ENCODE measurements at regions not wholly inside any gene's neighbourhood (a gene's known extent, or its start where the extent isn't known, plus 50 kb on each side); places are given as distances from the start of the nearest gene placed in this dataset.
"Not testable (repeated sequence)": the region's sequence is repeated elsewhere in the genome, so short reads cannot be mapped to it uniquely, and the experiment has no call there.

GRCh38 chr2:167792126-167792525 lies 455.3 kb downstream of the STK39 start:
- no peak for DNase-seq (ENCODE audit: low spot score)

DNA sequence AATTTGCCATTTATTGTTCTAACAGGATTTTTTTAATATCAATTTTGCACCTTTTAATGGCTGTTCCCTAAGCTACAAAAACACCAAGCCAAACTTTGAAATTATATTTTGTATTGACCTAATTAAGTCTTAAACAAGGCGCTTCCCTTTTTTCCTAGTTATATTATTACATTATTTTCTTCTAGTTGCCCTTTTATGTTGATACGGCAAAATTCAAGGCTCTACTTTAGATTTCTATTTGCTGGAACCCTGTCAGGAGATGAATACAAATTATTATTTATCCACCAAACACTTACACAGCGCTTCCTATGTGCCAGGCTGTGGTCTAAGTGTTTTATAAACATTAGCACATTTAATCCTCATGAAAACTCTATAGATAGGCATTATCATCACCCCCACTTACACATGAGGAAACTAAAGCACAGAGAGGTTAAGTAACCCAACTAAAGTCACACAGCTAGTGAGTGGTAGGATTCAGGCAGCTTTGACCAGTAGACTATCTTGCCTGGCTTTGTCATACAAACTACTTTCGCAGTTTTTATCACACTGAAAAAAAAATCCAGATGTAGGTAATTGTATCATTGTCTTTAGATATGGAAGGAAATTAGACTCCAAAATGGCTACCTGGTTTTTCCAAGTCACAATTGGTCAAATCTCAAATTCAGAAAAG lies 456.5 kb downstream of the STK39 start:
- no peak for DNase-seq (ENCODE audit: low spot score)

DNA sequence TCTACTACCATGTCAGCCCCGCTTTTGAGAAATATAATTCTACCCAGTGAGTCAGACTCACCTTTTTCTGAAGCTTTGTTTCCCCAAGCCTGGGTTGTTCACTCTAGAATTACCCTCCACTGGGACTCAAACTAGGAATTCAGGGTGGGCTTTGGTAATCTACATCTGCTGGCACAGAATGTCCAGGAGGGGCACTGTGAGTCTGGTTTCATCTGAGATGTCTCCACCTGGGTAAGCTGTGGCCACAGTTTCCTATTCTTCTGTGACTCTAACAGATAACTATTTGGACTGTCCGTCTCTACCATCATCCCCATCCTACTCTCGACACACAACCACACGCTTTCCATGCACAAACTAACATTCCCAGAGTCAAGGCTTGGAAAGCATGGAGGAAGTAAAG lies 457.2 kb downstream of the STK39 start:
- DNase-seq (ENCODE audit: low spot score), result no peak

DNA sequence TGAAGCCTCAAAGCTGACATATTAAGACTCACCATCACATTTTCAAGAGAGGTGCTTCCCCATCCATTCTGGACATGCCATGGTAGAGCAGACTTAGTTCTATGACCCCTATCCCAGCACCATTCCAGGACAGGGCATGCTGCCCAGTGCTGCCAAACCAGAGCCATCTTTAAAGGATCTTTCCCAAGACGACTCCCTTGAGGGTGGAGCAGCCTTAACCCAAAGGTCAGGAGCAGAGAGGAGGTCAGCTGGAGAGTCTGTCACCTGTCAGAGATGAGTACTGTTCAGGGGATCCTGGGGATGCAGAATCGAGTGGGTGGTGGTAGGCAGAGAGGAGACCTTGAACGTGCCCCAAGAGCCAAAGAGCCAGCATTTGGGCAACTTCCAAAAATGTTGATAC lies 459.8 kb downstream of the STK39 start:
- no peak for DNase-seq (ENCODE audit: low spot score)

- DNase-seq (ENCODE audit: low spot score), result no peak
Measured at GRCh38 chr2:167787021-167787420, 460.4 kb downstream of the STK39 start.

GRCh38 chr2:167785606-167786216 lies 461.7 kb downstream of the STK39 start:
- no peak for DNase-seq (ENCODE audit: low spot score)

- DNase-seq (ENCODE audit: low spot score), result no peak
Measured at GRCh38 chr2:167784084-167784425, 463.3 kb downstream of the STK39 start.

GRCh38 chr2:167783261-167784083 lies 463.9 kb downstream of the STK39 start:
- DNase-seq (ENCODE audit: low spot score), result no peak

DNA sequence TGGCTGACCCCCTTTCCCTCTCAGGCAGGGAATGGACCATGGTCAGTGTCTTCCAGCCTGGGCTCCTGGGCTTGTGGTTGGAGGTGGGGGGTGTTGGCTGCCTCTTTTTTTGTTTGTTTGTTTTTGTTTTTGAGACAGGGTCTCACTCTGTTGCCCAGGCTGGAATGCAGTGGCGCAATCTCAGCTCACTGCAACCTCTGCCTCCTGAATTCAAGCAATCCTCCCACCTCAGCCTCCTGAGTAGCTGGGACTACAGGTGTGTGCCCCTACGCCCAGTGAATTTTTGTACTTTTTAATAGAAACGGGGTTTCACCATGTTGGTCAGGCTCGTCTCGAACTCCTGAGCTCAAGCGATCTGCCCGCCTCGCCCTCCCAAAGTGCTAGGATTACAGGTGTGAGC lies 465.8 kb downstream of the STK39 start:
- not testable (repeated sequence) for DNase-seq (ENCODE audit: low spot score)

DNA sequence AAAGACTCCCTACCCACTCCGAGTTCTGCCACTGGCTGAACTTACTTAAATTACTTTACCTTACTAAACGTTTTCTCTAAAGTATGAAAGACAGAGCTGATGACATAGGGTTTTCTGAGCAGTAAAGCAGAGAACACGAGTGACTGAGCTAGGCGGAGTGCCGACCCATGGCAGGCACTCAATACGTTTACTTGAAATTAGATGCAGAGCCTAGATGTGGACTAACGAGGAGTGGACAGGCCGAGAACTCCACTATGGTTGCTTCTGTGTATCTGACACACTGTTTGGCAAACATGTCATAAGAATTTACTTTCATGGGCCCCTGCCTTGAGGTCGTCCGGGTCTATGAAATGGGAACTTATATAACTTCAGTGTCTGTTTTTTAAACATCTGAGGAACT lies 471.0 kb downstream of the STK39 start:
- no peak for DNase-seq (ENCODE audit: low spot score)

GRCh38 chr2:167771628-167772027 lies 475.8 kb downstream of the STK39 start:
- no peak for DNase-seq (ENCODE audit: low spot score)

DNA sequence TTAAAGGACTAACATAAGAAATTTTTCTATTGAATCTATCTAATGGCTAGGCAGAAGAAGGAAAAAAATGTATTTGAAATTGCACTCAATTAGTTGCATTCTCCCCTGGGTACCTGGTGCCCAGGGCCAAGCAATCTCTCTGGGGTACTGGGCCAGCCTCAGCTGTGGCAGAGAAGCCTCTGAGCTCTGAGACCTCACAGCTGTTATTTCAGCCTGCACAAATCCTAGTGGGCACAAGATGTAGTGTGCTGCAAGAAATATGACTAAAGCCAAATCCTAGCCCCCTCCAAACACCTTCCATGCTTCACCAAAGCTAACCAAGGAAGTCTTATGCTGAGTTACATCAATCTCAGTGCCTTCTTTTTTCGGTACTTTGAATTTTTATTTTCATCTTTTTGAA lies 478.4 kb downstream of the STK39 start:
- no peak for DNase-seq (ENCODE audit: low spot score)

- DNase-seq (ENCODE audit: low spot score), result no peak
Measured at GRCh38 chr2:167767830-167768229, 479.6 kb downstream of the STK39 start.

DNA sequence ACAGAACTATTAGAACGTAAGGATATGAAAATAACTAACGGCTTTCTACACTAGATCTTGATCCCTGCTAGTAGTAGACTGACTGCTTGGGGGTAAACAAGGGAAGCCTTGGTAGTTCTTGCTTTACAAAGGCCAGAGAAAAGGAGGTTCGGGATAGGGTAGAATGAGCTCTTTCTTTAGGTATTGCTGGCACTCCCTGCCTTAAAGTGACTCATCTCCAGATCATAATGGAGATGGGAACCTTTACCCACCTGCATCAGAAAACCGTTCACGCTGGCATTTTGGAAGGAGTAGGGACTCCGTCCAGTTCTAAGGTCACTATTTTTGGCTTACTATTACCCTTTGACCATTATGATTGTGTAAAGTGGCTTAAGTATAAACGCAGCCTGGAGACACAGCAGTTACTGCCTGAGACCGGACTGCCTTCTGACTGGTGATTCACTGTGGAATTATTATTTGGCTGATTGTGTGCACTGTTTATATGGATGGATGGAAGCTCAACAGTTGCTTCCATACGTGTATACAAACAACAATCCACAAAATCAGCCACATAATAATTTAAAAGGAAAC lies 482.5 kb downstream of the STK39 start:
- DNase-seq (ENCODE audit: low spot score), result no peak

DNA sequence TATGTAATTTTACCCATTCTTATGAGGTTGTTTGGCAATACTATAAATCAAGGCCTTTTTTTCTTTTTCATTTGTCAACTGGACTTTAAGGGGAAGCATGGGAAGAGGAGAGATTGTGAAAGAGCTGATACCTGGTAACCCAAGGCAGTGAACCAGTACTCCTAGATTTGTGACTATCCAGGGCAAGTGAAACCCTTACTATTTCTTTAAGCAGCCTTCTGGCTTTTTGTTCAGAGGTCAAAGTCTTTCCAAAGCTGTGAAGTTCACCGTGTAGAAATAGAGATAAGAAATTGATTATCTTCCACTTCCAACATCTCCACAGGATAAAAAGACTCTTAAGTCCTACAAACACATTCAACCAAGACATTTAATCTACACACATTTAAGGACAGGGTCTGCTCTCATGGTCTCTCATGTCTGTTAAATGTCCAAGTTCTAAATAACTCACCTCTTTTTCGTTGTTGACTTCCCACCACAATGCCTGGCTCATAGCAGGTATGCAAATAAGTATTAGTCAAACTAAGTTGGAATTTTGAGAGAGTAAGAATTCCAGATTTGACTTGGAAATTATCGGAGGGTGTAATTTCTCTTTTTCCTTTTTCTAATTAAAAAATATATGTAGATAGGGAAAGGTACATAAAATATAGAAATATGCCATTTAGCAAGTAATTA lies 485.8 kb downstream of the STK39 start:
- no peak for DNase-seq (ENCODE audit: low spot score)

DNA sequence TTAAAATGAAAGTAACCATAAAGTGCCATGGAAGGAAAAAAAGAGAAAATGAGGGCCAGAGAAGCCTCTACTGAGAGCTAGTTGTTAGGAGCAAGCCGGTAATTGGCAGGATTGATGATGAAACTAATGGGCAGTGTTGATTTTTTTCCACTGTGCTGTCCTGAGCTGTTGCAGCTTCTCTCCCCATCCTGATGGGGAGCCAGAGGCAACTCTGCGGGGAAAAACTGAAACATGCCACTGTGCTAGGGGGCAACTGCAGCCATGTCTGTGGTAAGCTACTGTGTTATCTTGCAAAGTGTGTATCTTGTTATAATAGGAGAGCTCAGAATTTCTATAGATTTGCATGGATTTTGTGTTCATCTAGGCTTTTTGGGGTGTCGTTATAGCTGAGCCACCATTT lies 487.9 kb downstream of the STK39 start:
- DNase-seq (ENCODE audit: low spot score), result no peak

DNA sequence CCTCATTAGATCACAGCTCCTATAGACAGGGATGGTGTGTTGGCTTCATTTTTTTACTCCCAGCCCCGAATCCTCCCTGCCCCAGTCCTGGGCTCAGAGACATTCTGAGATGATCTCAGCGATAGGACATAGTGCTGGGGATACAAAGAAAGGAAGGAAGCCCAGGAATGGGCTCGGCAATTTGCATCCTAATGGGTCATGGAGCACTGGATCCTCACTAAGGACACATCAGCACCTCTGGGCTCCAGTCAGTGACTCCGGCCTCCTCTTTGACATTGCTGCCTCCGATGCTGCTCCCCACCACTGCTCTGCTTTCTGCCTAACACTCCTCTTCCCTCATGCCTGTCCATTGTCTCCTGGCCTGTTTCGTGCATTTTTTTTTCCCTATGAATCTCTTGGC lies 489.1 kb downstream of the STK39 start:
- no peak for DNase-seq (ENCODE audit: low spot score)

GRCh38 chr2:167756446-167756845 lies 490.9 kb downstream of the STK39 start:
- DNase-seq (ENCODE audit: low spot score), result no peak

DNA sequence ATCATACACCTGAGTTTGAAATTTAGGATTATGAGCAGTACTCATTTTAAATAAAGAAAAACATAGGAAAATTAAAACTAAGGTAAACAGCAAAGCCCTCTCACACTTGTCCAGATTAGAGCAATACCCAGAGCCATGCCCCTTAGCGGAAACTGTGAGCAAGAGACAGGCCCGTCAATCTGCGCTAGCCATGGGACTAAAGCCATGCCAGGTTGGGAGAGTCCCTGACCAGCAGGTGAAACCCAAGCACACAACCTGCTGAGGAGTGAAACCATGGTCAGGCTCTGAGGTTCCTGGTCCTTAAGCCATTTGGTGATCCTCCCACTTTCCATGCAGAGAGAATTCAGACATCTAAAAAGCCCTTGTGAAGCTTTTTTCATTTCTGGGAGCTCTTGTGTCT lies 494.3 kb downstream of the STK39 start:
- no peak for DNase-seq (ENCODE audit: low spot score)

DNA sequence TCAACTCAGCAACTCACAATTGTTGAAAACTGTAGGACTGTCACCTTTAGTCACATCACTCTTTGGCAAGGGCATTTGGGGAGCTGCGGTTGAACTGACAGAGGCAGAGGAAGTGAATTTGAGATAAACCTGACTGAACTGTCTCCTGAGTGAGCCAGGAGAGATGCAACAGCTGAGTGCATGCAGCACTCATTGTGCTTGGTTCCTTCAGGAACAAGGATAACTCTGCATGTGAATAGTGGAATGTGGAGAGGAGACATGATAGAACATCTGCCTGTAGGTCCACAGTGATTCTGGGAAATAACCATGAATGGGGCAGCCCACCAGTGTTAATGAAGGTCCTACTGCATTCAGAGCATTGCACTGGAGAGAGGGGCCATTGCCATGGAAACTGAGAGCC lies 494.7 kb downstream of the STK39 start:
- no peak for DNase-seq (ENCODE audit: low spot score)

DNA sequence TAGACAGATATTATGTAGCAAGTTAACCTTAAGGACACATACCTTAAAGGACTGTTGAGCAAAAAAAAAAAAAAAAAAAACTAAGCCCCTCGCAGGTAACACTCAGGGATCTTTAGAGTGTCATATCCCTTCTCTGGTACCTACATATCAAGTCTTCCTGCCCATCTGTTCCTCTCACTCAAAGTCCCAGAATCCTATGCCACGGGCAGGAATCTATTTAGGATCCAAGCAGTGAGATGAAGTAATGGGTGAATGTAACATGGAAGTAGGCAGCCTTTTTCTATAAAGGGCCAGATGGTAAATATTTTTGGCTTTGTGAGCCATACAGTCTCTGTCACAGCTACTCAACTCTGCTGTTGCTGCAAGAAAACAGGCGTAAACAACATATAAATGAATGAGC lies 496.7 kb downstream of the STK39 start:
- no peak for DNase-seq (ENCODE audit: low spot score)

DNA sequence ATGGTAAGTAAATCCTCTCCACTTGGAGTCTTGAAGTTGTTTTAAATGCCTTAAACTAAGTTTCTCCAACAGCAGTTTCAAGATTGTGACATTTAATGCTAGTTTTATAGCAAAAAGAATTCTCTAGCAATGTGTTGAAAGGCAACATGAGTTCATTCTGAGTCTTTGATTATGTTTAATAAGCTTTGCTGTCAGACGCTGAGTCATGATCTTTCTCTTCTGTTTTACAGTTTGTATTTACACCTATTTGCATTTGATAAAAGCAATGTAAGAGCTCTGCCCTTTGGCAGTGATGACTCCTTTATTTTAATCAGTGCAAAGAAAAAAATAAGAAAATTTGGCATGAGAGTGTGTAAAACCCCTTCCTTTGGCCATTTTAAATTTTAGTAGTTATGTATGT lies 497.7 kb downstream of the STK39 start:
- DNase-seq (ENCODE audit: low spot score), result no peak

GRCh38 chr2:167749016-167749415 lies 498.4 kb downstream of the STK39 start:
- DNase-seq (ENCODE audit: low spot score), result no peak

All from ecto neural progenitor cell (in vitro differentiated cells).